ENCODE measurements at regions not wholly inside any gene's neighbourhood (a gene's known extent, or its start where the extent isn't known, plus 50 kb on each side); places are given as distances from the start of the nearest gene placed in this dataset.

DNA sequence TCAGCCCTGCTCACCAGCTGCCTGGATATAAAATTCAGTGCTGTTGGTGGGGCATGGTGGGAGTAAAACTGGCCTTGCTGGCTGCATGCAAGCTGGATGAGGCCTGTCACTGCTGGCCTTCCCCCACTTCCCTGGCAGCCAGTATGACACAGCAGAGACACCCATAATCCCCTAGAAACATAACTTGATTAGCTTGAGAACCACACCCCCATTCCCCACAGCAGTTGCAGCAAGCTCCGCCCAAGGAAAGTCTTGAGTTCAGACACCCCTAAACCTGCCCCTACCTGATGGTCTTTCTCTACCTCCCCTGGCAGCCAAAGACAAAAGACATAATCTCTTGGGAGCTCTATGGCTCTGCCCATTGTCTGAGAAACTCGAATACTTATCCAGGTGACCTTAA lies 405.1 kb upstream of the NECTIN3 start:
- TF ChIP-seq EP300 (conservative IDR thresholded peaks at IDR 0.05; ENCODE audit: poor library complexity, severe bottlenecking), result no peak
- TF ChIP-seq, protein P1, sequence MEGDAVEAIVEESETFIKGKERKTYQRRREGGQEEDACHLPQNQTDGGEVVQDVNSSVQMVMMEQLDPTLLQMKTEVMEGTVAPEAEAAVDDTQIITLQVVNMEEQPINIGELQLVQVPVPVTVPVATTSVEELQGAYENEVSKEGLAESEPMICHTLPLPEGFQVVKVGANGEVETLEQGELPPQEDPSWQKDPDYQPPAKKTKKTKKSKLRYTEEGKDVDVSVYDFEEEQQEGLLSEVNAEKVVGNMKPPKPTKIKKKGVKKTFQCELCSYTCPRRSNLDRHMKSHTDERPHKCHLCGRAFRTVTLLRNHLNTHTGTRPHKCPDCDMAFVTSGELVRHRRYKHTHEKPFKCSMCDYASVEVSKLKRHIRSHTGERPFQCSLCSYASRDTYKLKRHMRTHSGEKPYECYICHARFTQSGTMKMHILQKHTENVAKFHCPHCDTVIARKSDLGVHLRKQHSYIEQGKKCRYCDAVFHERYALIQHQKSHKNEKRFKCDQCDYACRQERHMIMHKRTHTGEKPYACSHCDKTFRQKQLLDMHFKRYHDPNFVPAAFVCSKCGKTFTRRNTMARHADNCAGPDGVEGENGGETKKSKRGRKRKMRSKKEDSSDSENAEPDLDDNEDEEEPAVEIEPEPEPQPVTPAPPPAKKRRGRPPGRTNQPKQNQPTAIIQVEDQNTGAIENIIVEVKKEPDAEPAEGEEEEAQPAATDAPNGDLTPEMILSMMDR (IDR thresholded peaks at IDR 0.05; ENCODE audit: poor library complexity, severe bottlenecking), result no peak
- no peak for TF ChIP-seq TAF1 (IDR thresholded peaks at IDR 0.05; ENCODE audit: low read depth)
- TF ChIP-seq EZH2 (IDR thresholded peaks at IDR 0.05; ENCODE audit: borderline replicate concordance, insufficient read depth, low read length, poor library complexity, severe bottlenecking), result no peak
